OCI-LY3 (cell line): ENCODE measurements at regions not wholly inside any gene's neighbourhood (a gene's known extent, or its start where the extent isn't known, plus 50 kb on each side); places are given as distances from the start of the nearest gene placed in this dataset.

Source experiments
- CTCF ChIP-seq: fragments of 200-600, 300-600 bp; sonication (generic); IDR thresholded peaks from 2 replicates; pipeline ENCODE4 v1.5.1; 2014; ENCODE audit warnings: antibody characterized with exemption, low read length, low read depth
- EZH2phosphoT487 ChIP-seq: fragments of 200-600 bp; shearing (Covaris generic); IDR thresholded peaks from 2 replicates; pipeline ENCODE4 v1.6.1; 2018; ENCODE audit warnings: antibody characterized with exemption, mixed run types, low read depth

DNA sequence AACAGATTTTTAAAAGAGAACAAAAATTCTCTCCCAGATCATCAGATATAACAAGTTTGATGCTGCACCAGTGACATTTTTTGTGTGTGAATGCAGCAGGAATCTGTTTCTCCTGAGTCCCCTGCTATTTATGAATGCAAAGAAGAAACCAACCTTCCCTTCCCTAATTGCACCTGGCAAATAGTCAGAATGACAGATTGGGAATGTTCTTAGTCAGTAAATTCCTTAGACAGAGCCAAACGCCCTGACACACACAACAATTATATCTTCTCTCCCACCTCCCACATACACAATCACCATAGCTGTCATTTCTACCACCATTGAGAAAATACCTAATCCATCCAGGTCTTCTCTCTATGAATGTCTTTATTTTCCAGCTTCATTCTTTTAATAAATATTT, 174.4 kb downstream of the ALG10B start:
- TF ChIP-seq CTCF = no peak
- no peak for TF ChIP-seq EZH2phosphoT487
